ENCODE measurements at regions not wholly inside any gene's neighbourhood (a gene's known extent, or its start where the extent isn't known, plus 50 kb on each side); places are given as distances from the start of the nearest gene placed in this dataset.
"Not testable (repeated sequence)": the region's sequence is repeated elsewhere in the genome, so short reads cannot be mapped to it uniquely, and the experiment has no call there.

DNA sequence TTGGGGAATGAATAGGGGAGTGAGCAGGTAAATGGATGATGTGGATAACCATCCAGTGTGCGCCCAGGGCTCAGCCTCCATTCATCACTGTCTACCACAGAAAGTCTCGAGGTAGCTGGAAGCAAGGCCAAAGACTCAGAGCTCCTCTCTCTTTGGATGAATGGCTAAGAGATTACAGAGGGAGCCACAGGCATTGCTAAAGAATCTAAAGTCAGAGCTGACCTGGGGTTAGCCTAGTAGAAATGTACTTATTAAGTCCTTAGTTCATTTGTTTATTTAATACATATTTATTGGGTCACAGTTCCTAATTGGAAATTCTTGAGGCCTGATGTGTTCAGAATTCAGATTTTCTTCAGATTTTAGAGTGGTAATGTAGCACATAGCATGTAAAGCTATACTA lies 88.7 kb upstream of the HPF1 start:
- DNase-seq (ENCODE audit: low read depth) = no peak
- TF ChIP-seq, protein P1, sequence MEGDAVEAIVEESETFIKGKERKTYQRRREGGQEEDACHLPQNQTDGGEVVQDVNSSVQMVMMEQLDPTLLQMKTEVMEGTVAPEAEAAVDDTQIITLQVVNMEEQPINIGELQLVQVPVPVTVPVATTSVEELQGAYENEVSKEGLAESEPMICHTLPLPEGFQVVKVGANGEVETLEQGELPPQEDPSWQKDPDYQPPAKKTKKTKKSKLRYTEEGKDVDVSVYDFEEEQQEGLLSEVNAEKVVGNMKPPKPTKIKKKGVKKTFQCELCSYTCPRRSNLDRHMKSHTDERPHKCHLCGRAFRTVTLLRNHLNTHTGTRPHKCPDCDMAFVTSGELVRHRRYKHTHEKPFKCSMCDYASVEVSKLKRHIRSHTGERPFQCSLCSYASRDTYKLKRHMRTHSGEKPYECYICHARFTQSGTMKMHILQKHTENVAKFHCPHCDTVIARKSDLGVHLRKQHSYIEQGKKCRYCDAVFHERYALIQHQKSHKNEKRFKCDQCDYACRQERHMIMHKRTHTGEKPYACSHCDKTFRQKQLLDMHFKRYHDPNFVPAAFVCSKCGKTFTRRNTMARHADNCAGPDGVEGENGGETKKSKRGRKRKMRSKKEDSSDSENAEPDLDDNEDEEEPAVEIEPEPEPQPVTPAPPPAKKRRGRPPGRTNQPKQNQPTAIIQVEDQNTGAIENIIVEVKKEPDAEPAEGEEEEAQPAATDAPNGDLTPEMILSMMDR (IDR thresholded peaks at IDR 0.05; ENCODE audit: low read length, missing control alignments) = no peak
- H3K4me3 ChIP-seq (replicated peaks; ENCODE audit: low read depth, low read length) = no peak overlapping the region

DNA sequence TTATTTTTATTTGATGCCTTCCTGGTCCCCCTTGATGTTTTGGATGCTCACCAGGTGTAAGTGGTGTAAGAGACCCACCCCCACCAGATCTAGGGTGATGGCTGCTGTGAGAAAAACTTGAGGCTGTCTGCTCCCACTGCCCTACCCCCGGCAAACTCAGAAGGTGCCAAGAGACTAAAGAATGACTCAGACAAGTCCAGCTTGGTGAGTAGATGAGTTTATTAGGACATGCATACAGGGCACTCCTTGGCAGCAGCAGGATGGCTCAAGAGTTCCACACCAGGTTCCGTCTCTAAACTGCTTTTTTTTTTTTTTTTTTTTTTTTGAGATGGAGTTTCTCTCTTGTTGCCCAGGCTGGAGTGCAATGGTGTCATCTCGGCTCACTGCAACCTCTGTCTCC lies 84.0 kb upstream of the HPF1 start:
- no peak for DNase-seq (ENCODE audit: low read depth)
- TF ChIP-seq, protein P1 (IDR thresholded peaks at IDR 0.05; ENCODE audit: low read length, missing control alignments) = no peak
- no peak overlapping the region for H3K4me3 ChIP-seq (replicated peaks; ENCODE audit: low read depth, low read length)

DNA sequence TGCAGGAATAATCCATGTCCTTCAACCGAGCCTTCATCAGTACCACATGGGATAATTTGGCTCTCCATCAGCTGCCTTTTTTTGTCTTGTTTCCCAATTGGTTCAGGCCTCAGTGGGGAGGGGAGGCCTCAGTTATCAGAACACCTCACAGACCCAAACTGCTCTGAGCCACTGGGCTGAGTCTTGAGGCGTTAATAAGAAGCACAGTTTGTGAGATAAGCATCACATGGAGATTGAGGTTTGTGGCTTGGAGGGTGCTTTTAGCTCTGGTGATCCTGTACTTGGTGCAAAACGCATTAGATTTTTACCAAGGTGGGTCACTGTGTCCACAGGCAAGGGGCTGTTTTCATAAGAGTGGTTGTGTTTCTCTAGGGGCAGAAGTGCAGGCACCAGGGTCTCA lies 82.8 kb upstream of the HPF1 start:
- no peak for DNase-seq (ENCODE audit: low read depth)
- no peak overlapping the region for H3K4me3 ChIP-seq (replicated peaks; ENCODE audit: low read depth, low read length)
- TF ChIP-seq, protein P1 (IDR thresholded peaks at IDR 0.05; ENCODE audit: low read length, missing control alignments) = no peak

DNA sequence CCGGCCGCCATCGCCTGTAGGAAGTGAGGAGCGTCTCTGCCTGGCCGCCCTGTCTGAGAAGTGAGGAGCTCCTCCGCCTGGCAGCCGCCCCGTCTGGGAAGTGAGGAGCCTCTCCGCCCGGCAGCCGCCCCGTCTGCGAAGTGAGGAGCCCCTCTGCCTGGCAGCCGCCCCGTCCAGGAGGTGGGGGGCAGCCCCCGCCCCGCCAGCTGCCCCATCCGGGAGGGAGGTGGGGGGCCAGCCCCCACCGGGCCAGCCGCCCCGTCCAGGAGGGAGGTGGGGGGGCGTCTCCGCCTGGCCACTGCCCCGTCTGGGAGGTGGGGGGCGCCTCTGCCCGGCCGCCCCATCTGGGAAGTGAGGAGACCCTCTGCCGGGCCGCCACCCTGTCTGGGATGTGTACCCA lies 70.6 kb upstream of the HPF1 start:
- not testable (repeated sequence) for H3K4me3 ChIP-seq (replicated peaks; ENCODE audit: low read depth, low read length); DNase-seq (ENCODE audit: low read depth)

DNA sequence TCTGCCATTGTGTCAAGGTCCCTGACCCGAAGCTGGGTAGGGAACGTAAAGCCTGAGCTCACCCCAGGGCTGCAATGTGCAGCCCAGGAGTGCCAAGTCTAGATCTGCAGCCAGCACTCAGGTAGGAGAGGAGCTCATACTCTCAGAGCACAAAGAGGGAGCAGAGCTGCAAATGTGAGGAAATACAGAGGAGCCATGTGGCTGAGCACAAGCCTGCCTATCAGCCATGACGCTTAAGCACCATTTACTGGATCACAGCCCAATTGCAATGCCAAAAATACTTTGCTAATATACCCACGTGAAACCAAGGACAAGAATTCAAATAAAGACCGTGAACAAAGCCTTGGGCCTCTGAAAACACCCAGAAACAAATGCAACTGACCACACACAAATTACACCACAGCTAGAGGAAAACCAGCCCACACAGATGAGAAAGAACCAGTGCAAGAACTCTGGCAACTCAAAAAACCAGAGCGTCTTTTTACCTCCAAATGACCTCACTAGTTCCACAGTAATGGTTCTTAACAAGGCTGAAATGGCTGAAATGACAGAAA lies 69.0 kb upstream of the HPF1 start:
- TF ChIP-seq, protein P1 (IDR thresholded peaks at IDR 0.05; ENCODE audit: low read length, missing control alignments) = no peak

DNA sequence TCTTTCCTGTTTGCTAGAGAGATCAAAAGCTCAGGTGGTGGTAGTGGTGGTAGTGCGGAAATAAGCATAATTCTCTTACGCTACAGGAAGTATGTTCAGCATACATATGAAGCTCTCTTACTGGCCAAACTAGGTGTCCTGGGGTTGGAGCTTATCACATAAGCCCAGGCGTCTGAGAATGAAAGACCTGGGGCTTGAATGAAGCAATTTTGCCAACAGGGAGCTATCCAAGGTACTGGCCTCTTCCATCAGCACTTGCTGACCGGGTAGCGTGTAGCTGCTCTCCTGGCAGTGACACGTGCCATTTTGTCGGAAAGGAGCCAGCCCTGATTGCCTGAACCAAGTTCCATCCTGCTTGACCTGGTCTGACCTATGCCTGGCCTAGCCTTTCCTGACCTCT lies 65.9 kb upstream of the HPF1 start:
- no peak overlapping the region for H3K4me3 ChIP-seq (replicated peaks; ENCODE audit: low read depth, low read length)
- peak; percentile 77 for DNase-seq (ENCODE audit: low read depth)
- TF ChIP-seq, protein P1 (IDR thresholded peaks at IDR 0.05; ENCODE audit: low read length, missing control alignments) = no peak

More for the DNA sequence above, 69.0 kb upstream of the HPF1 start:
- H3K4me3 ChIP-seq (replicated peaks; ENCODE audit: low read depth, low read length) = no peak overlapping the region
- no peak for DNase-seq (ENCODE audit: low read depth)

DNA sequence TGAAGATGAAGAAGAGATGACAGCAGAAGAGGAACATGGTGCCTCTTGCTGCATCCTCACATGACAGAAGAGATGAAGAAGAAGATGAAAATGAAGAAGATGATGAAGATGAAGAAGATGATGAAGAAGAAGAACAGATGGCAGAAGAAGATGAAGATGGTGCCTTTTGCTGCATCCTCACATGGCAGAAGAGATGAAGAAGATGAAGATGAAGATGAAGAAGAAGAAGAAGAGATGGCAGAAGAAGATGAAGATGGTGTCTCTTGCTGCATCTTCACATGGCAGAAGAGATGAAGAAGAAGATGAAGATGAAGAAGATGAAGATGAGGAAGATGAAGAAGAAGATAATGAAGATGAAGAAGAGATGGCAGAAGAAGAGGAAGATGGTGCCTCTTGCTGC lies 63.7 kb upstream of the HPF1 start:
- TF ChIP-seq, protein P1 (IDR thresholded peaks at IDR 0.05; ENCODE audit: low read length, missing control alignments) = no peak
- DNase-seq (ENCODE audit: low read depth) = no peak

More for the DNA sequence above, 63.7 kb upstream of the HPF1 start:
- H3K4me3 ChIP-seq (replicated peaks; ENCODE audit: low read depth, low read length) = no peak overlapping the region

Measured in fibroblast of pulmonary artery (primary cell).